OCI-LY7 (cell line): ENCODE measurements at regions not wholly inside any gene's neighbourhood (a gene's known extent, or its start where the extent isn't known, plus 50 kb on each side); places are given as distances from the start of the nearest gene placed in this dataset.

Source experiments
- EZH2phosphoT487 ChIP-seq: fragments of 200-600 bp; sonication (generic); IDR thresholded peaks from 2 replicates; pipeline ENCODE4 v1.6.1; 2018; ENCODE audit warnings: low read depth, borderline replicate concordance, mild to moderate bottlenecking, mixed run types, antibody characterized with exemption, low read length, moderate library complexity, mixed read lengths
- TF ChIP-seq, protein P1 (sequence below): fragments of 200-600 bp; sonication (generic); conservative IDR thresholded peaks from 2 replicates; pipeline ENCODE4 v1.5.1; 2014; ENCODE audit warnings: mild to moderate bottlenecking, antibody characterized with exemption, low read length, moderate library complexity, mixed read lengths

DNA sequence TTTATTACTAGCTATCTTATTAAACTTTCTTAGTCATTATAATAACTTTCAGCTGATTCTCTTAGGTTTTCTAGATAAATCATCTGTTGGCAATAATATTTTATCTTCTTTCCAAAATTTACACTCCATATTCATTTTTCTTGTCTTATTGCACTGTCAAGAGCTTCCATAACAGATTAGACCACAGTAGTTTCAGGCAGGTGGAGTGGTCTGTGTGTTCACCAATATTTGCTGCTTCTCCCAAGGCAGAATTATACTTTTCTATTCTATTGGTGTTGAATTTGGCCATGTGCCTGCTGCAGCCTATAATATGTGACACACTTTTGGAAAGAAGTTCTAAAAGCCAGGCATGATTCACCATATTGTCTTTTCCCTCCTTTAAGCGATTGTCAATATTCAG is 422.8 kb downstream of the GATA3 start:
- TF ChIP-seq, protein P1, sequence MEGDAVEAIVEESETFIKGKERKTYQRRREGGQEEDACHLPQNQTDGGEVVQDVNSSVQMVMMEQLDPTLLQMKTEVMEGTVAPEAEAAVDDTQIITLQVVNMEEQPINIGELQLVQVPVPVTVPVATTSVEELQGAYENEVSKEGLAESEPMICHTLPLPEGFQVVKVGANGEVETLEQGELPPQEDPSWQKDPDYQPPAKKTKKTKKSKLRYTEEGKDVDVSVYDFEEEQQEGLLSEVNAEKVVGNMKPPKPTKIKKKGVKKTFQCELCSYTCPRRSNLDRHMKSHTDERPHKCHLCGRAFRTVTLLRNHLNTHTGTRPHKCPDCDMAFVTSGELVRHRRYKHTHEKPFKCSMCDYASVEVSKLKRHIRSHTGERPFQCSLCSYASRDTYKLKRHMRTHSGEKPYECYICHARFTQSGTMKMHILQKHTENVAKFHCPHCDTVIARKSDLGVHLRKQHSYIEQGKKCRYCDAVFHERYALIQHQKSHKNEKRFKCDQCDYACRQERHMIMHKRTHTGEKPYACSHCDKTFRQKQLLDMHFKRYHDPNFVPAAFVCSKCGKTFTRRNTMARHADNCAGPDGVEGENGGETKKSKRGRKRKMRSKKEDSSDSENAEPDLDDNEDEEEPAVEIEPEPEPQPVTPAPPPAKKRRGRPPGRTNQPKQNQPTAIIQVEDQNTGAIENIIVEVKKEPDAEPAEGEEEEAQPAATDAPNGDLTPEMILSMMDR: no peak
- TF ChIP-seq EZH2phosphoT487: no peak
